Endothelial cell of umbilical vein (primary cell): ENCODE measurements at regions not wholly inside any gene's neighbourhood (a gene's known extent, or its start where the extent isn't known, plus 50 kb on each side); places are given as distances from the start of the nearest gene placed in this dataset.

Source experiments
- CTCF ChIP-seq, 2 donors: IDR thresholded peaks; 1 replicate in 1 of 2; 2 replicates in 1 of 2; pipeline ENCODE4 v1.5.1; 2011; ENCODE audit warnings: low read length in 2 of 2, mild to moderate bottlenecking in 2 of 2, moderate library complexity in 2 of 2, control low read depth in 1 of 2, inconsistent platforms in 1 of 2, low read depth in 1 of 2; ENCODE audit not compliant: insufficient read depth in 1 of 2; ENCODE audit errors: extremely low read depth in 1 of 2
- MAX ChIP-seq: IDR thresholded peaks from 2 replicates; pipeline ENCODE4 v1.6.1; 2011; ENCODE audit not compliant: insufficient read depth, insufficient read length
- POLR2AphosphoS5 ChIP-seq: IDR thresholded peaks from 2 replicates; pipeline ENCODE4 v1.6.1; 2012; ENCODE audit warnings: low read depth, mild to moderate bottlenecking, control low read depth, low read length, moderate library complexity; ENCODE audit not compliant: insufficient read depth

- TF ChIP-seq CTCF (IDR thresholded peaks at IDR 0.05; ENCODE audit: extremely low read depth in 1 of 2, insufficient read depth in 1 of 2, low read depth in 1 of 2, low read length in 2 of 2) (no peak), MAX (no peak), POLR2AphosphoS5 (no peak)
These were observed 101.5 kb upstream of the RAP1B start for GRCh38 chr12:68509242-68509641.
